Mesenchymal stem cell (in vitro differentiated cells and primary cell): ENCODE measurements at regions not wholly inside any gene's neighbourhood (a gene's known extent, or its start where the extent isn't known, plus 50 kb on each side); places are given as distances from the start of the nearest gene placed in this dataset.
"Not testable (repeated sequence)": the region's sequence is repeated elsewhere in the genome, so short reads cannot be mapped to it uniquely, and the experiment has no call there.

Experiments used
- DNase-seq: peaks from one replicate; pipeline ENCODE4 v3.0.0-alpha.2; 2013
- H2AFZ ChIP-seq: one replicate; pipeline ENCODE4 v1.6.1; 2013; ENCODE audit warnings: low read depth, mild to moderate bottlenecking, control low read depth, inconsistent platforms, low read length, moderate library complexity
- H2AK5ac ChIP-seq: 2 replicates; pipeline ENCODE4 v1.6.1; 2013; ENCODE audit warnings: low read length, moderate library complexity, mild to moderate bottlenecking, inconsistent platforms; ENCODE audit not compliant: severe bottlenecking
- H2BK120ac ChIP-seq: one replicate; pipeline ENCODE4 v1.6.1; 2013; ENCODE audit warnings: low read depth, mild to moderate bottlenecking, inconsistent platforms, low read length, moderate library complexity
- H2BK12ac ChIP-seq, 2 experiments: one replicate each; pipeline ENCODE4 v1.6.1; 2013; ENCODE audit warnings: inconsistent platforms in 2 of 2, low read length in 2 of 2, mild to moderate bottlenecking in 2 of 2, moderate library complexity in 2 of 2, control low read depth in 1 of 2
- H2BK15ac ChIP-seq: one replicate; pipeline ENCODE4 v1.6.1; 2013; ENCODE audit warnings: mild to moderate bottlenecking, low read depth, inconsistent platforms; ENCODE audit not compliant: poor library complexity, severe bottlenecking
- H2BK5ac ChIP-seq: 2 replicates; pipeline ENCODE4 v1.6.1; 2013; ENCODE audit warnings: low read depth, mild to moderate bottlenecking, low read length, control low read depth, inconsistent platforms; ENCODE audit not compliant: poor library complexity, severe bottlenecking
- H3K14ac ChIP-seq, 2 experiments: one replicate each; pipeline ENCODE4 v1.6.1; 2013; ENCODE audit warnings: inconsistent platforms in 2 of 2, low read length in 2 of 2, control low read depth in 1 of 2, mild to moderate bottlenecking in 1 of 2, moderate library complexity in 1 of 2
- H3K18ac ChIP-seq, 2 experiments: one replicate each; pipeline ENCODE4 v1.6.1; 2013; ENCODE audit warnings: inconsistent platforms in 2 of 2, low read length in 2 of 2, control low read depth in 1 of 2, low read depth in 1 of 2, mild to moderate bottlenecking in 1 of 2
- H3K23ac ChIP-seq, 2 experiments: one replicate each; pipeline ENCODE4 v1.6.1; 2013; ENCODE audit warnings: inconsistent platforms in 2 of 2, low read length in 2 of 2, mild to moderate bottlenecking in 2 of 2, moderate library complexity in 2 of 2, control low read depth in 1 of 2
- H3K27ac ChIP-seq: 2 replicates; pipeline ENCODE4 v1.5.1; 2013; ENCODE audit warnings: mild to moderate bottlenecking, moderate library complexity, low read length, control low read depth, inconsistent platforms; ENCODE audit not compliant: poor library complexity, severe bottlenecking
- H3K27me3 ChIP-seq, 2 experiments: 2 replicates each; pipeline versions ENCODE4 v1.6.1 to v1.7.0; 2013; ENCODE audit warnings: low read length in 2 of 2, mild to moderate bottlenecking in 2 of 2, moderate library complexity in 2 of 2, control low read depth in 1 of 2, inconsistent platforms in 1 of 2; ENCODE audit not compliant: control insufficient read depth in 1 of 2, insufficient read depth in 1 of 2
- H3K36me3 ChIP-seq, 2 experiments: 2 replicates each; pipeline versions ENCODE4 v1.6.1 to v1.7.0; 2013; ENCODE audit warnings: low read length in 2 of 2, control low read depth in 1 of 2, inconsistent platforms in 1 of 2, low read depth in 1 of 2, mild to moderate bottlenecking in 1 of 2; ENCODE audit not compliant: insufficient read depth in 2 of 2, control insufficient read depth in 1 of 2
- H3K4ac ChIP-seq, 2 experiments: one replicate each; pipeline ENCODE4 v1.6.1; 2013; ENCODE audit warnings: inconsistent platforms in 2 of 2, low read length in 2 of 2, mild to moderate bottlenecking in 2 of 2, moderate library complexity in 2 of 2, control low read depth in 1 of 2, low read depth in 1 of 2
- H3K4me1 ChIP-seq: 2 replicates; pipeline ENCODE4 v1.6.1; 2013; ENCODE audit warnings: low read depth, low read length, control low read depth; ENCODE audit not compliant: control insufficient read depth, insufficient read depth
- H3K4me2 ChIP-seq: 2 replicates; pipeline ENCODE4 v1.6.1; 2013; ENCODE audit warnings: low read length, mild to moderate bottlenecking, inconsistent platforms; ENCODE audit not compliant: poor library complexity, severe bottlenecking
- H3K4me3 ChIP-seq, 2 experiments: 2 replicates each; pipeline versions ENCODE4 v1.5.1 to v1.7.0; 2013; ENCODE audit warnings: low read length in 2 of 2, mild to moderate bottlenecking in 2 of 2, control low read depth in 1 of 2, low read depth in 1 of 2; ENCODE audit not compliant: insufficient read depth in 1 of 2
- H3K79me1 ChIP-seq: replicated peaks from 2 replicates; pipeline ENCODE4 v1.6.1; 2013; ENCODE audit warnings: mild to moderate bottlenecking, control low read depth, low read length, inconsistent platforms; ENCODE audit not compliant: poor library complexity, severe bottlenecking
- H3K9ac ChIP-seq: 2 replicates; pipeline ENCODE4 v1.7.0; 2013; ENCODE audit warnings: mild to moderate bottlenecking, low read length, moderate library complexity
- H3K9me3 ChIP-seq: 2 replicates; pipeline ENCODE4 v1.7.0; 2013; ENCODE audit warnings: mild to moderate bottlenecking, low read length; ENCODE audit not compliant: control insufficient read depth
- H4K8ac ChIP-seq: one replicate; pipeline ENCODE4 v1.6.1; 2013; ENCODE audit warnings: inconsistent platforms, mild to moderate bottlenecking, low read length, moderate library complexity
- H4K91ac ChIP-seq: one replicate; pipeline ENCODE4 v1.6.1; 2013; ENCODE audit warnings: mild to moderate bottlenecking, low read length, inconsistent platforms
- WGBS: methylation state at CpG from one replicate; pipeline ENCODE4 v1.1.7; 2013; ENCODE audit warnings: mixed read lengths; 5-methylcytosine and 5-hydroxymethylcytosine counted together

DNA sequence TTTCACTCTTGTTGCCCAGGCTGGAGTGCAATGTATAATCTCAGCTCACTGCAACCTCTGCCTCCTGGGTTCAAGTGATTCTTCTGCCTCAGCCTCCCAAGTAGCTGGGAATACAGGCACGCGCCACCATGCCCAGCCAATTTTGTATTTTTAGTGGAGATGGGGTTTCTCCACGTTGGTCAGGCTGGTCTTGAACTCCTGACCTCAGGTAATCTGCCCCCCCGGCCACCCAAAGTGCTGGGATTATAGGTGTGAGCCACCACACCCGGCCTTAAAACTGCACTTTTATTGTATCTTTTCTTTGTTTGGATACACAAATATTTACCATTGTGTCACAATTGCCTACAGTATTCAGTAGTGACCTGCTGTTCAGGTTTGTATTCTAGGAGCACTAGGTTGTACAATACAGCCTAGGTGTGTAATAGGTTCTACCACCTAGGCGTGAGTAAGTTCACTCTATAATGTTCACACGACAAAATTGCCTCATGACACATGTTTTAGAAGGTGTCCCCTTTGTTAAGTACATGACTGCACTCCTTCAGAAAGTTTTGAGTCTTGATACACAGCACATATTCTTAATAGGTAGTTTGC lies 71.3 kb upstream of the SLC22A23 start:
- H3K27ac ChIP-seq, H3K27me3 ChIP-seq, H2BK5ac ChIP-seq, H4K8ac ChIP-seq, H3K4me2 ChIP-seq, H3K18ac ChIP-seq, H3K23ac ChIP-seq, H3K36me3 ChIP-seq, DNase-seq, H2BK15ac ChIP-seq, H3K14ac ChIP-seq, H3K4me3 ChIP-seq, H3K9ac ChIP-seq, H3K9me3 ChIP-seq, H2BK12ac ChIP-seq, H3K79me1 ChIP-seq, H3K4ac ChIP-seq, H2BK120ac ChIP-seq, H4K91ac ChIP-seq, H2AK5ac ChIP-seq, H2AFZ ChIP-seq: not testable (repeated sequence)
- WGBS, result 92% methylated on average over 6 of the region's 7 CpGs
- peaks cover 11% of the 10 kb centered on the region for H3K4me1 ChIP-seq

DNA sequence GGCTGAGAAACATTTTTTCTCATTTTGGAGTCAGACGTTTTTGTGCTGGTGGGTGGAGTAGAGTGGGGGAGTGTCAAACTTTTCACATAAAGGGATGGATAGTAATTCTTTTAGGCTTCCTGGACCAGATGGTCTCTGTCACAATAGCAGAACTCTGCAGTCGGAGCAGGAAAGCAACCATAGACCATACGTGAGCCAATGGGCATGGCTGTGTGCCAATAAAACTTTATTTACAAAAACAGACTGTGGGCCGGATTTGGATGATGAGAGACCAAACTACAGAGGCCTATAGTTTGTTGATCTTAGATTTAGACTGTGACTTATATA lies 70.8 kb upstream of the SLC22A23 start:
- no peaks in the 10 kb centered on the region for H3K36me3 ChIP-seq
- H3K4me1 ChIP-seq, result peaks cover 12% of the 10 kb centered on the region
- no peak overlapping the region for H3K9ac ChIP-seq
- H2BK12ac ChIP-seq, result no peak overlapping the region
- H3K23ac ChIP-seq, result no peak overlapping the region
- no peaks in the 10 kb centered on the region for H3K79me1 ChIP-seq
- H3K4me2 ChIP-seq, result no peak overlapping the region
- H2AFZ ChIP-seq, result no peak overlapping the region
- H3K9me3 ChIP-seq, result peaks cover 2% of the 10 kb centered on the region
- H2BK15ac ChIP-seq, result no peak overlapping the region
- H2BK5ac ChIP-seq, result no peak overlapping the region
- no peak overlapping the region for H3K4ac ChIP-seq
- 63% methylated on average over 4 of the region's 4 CpGs for WGBS
- no peaks in the 10 kb centered on the region for H3K27me3 ChIP-seq
- H3K4me3 ChIP-seq, result no peak overlapping the region
- H3K27ac ChIP-seq, result no peak overlapping the region
- H3K18ac ChIP-seq, result no peak overlapping the region
- H4K91ac ChIP-seq, result no peak overlapping the region
- no peak overlapping the region for H4K8ac ChIP-seq
- no peak overlapping the region for H3K14ac ChIP-seq
- no peak for DNase-seq
- no peak overlapping the region for H2AK5ac ChIP-seq
- H2BK120ac ChIP-seq, result no peak overlapping the region

DNA sequence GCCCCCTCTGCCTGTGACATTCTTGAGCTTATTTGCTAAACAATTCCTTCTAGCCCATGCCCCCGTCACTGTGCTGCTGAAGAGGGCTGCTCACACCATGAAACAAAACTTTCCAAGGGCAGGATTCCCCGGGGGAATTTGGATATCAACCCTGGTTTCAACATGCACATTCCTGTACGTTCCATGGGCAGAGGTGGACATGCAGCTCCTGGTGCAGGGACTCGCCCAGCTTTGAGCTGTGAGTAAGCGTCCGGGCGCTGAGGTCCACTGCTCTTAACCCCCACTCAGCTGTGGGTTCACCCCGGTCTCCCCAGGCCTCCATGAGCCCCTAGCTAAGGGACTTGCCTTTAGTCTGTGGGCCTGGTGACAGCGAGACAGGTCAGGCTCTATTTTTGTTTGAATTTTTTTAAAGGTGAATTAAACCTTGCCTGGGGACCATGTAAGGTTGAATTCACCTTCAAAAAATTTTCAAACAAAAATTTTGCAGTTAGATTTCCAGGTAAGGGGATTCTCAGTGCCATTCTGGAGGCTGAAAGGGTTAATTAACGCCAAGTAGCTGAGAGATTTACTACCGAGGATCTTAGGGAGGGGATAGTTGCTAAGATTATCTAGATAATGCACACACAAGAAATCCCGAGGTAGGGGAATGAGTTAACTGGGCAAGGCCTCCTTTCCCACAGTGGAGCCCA lies 70.3 kb upstream of the SLC22A23 start:
- Histone ChIP-seq H3K4me2 (no peak overlapping the region), H2BK12ac (no peak overlapping the region), H3K4me1 (peaks cover 15% of the 10 kb centered on the region), H3K4ac (no peak overlapping the region), H2AK5ac (no peak overlapping the region), H4K91ac (no peak overlapping the region), H4K8ac (no peak overlapping the region), H3K9me3 (no peaks in the 10 kb centered on the region), H2AFZ (no peak overlapping the region), H3K27ac (no peak overlapping the region), H3K23ac (no peak overlapping the region), H3K4me3 (no peak overlapping the region), H2BK5ac (no peak overlapping the region), H3K36me3 (no peaks in the 10 kb centered on the region), H3K9ac (no peak overlapping the region), H2BK15ac (no peak overlapping the region), H3K14ac (no peak overlapping the region), H2BK120ac (no peak overlapping the region), H3K18ac (no peak overlapping the region), H3K27me3 (no peaks in the 10 kb centered on the region), H3K79me1 (no peaks in the 10 kb centered on the region)
- 70% methylated on average over 12 of the region's 12 CpGs for WGBS
- no peak for DNase-seq

DNA sequence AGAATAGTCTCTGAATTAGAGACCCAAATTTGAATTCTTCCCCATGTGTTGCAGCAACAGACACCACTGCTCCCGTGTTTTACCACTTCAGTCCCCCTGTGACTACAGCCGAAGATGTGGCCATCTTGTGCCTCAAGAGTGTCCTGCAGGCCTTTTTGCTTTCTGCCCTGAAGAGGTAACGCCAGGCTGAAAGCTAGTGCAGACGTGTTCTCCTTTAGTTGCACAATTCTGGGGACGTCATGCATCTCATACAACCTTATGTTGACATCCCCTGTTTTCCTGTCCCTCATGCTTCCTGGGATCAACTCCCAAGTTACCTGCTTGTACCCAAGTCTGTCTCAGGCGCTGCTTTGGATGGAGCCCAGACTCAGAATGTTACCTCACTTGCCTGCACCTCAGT lies 69.1 kb upstream of the SLC22A23 start:
- Histone ChIP-seq H3K23ac (no peak overlapping the region), H2BK15ac (no peak overlapping the region), H3K4me3 (no peak overlapping the region), H3K4me2 (no peak overlapping the region), H3K79me1 (no peaks in the 10 kb centered on the region), H3K4me1 (peaks cover 17% of the 10 kb centered on the region), H3K36me3 (no peaks in the 10 kb centered on the region), H3K18ac (no peak overlapping the region), H3K14ac (no peak overlapping the region), H4K91ac (no peak overlapping the region), H2BK120ac (no peak overlapping the region), H2AFZ (no peak overlapping the region), H3K27ac (no peak overlapping the region), H2BK12ac (no peak overlapping the region), H3K4ac (no peak overlapping the region), H3K9me3 (no peaks in the 10 kb centered on the region), H2AK5ac (no peak overlapping the region), H3K9ac (no peak overlapping the region), H3K27me3 (no peaks in the 10 kb centered on the region), H4K8ac (no peak overlapping the region), H2BK5ac (no peak overlapping the region)
- WGBS, result 87% methylated on average over 6 of the region's 6 CpGs
- no peak for DNase-seq
